ENCODE measurements at regions not wholly inside any gene's neighbourhood (a gene's known extent, or its start where the extent isn't known, plus 50 kb on each side); places are given as distances from the start of the nearest gene placed in this dataset.

GRCh38 chr13:86585835-86586234 lies 786.6 kb upstream of the SLITRK6 start:
- TF ChIP-seq POLR2A (IDR thresholded peaks at IDR 0.05) (no peak), EP300 (IDR thresholded peaks at IDR 0.05) (no peak), POLR2AphosphoS5 (IDR thresholded peaks at IDR 0.05) (peak in 2 of 4 donors; percentile 41 to 72), CTCF (IDR thresholded peaks at IDR 0.05) (no peak)

Measured in sigmoid colon (tissue), 4 donors.